Dendritic cell treated with granulocyte-macrophage colony-stimulating factor and Interleukin-4, amounts not matched to agents 40 ng/mL and 50 ng/mL, for 4 days (primary cell): ENCODE measurements at regions not wholly inside any gene's neighbourhood (a gene's known extent, or its start where the extent isn't known, plus 50 kb on each side); places are given as distances from the start of the nearest gene placed in this dataset.
"Not testable (repeated sequence)": the region's sequence is repeated elsewhere in the genome, so short reads cannot be mapped to it uniquely, and the experiment has no call there.

Experiments
- H3K27ac Mint-ChIP-seq: one replicate; pipeline ENCODE4 v1.8.0; 2022; ENCODE audit warnings: mild to moderate bottlenecking, mixed read lengths
- H3K27me3 Mint-ChIP-seq: one replicate; pipeline ENCODE4 v1.8.0; 2022; ENCODE audit warnings: mild to moderate bottlenecking, mixed read lengths
- H3K36me3 Mint-ChIP-seq: one replicate; pipeline ENCODE4 v1.8.0; 2022; ENCODE audit warnings: low read depth, mixed read lengths
- H3K4me1 Mint-ChIP-seq: one replicate; pipeline ENCODE4 v1.8.0; 2022; ENCODE audit warnings: low read depth, mixed read lengths
- H3K4me3 Mint-ChIP-seq: one replicate; pipeline ENCODE4 v1.8.0; 2022; ENCODE audit warnings: mild to moderate bottlenecking, moderate library complexity, mixed read lengths
- H3K9me3 Mint-ChIP-seq: one replicate; pipeline ENCODE4 v1.8.0; 2022; ENCODE audit warnings: mixed read lengths
- intact Hi-C: fragments of 100-400 bp; cut with micrococcal nuclease; formaldehyde crosslinking; loops from one replicate; pipeline ENCODE4 v1.15.0; 2022

GRCh38 chr1:55309053-55309452, 93.9 kb upstream of the USP24 start:
- Mint-ChIP-seq H3K27me3 (peaks cover 87% of the 10 kb centered on the region), H3K4me3 (no peak overlapping the region), H3K4me1 (peaks cover 20% of the 10 kb centered on the region), H3K9me3 (no peaks in the 10 kb centered on the region), H3K27ac (no peak overlapping the region), H3K36me3 (no peaks in the 10 kb centered on the region)
- intact Hi-C loops, result no loop called here

GRCh38 chr1:55305735-55306134, 90.6 kb upstream of the USP24 start:
- Mint-ChIP-seq H3K27me3 (peaks cover 82% of the 10 kb centered on the region), H3K9me3 (no peaks in the 10 kb centered on the region), H3K36me3 (no peaks in the 10 kb centered on the region), H3K27ac (no peak overlapping the region), H3K4me3 (no peak overlapping the region), H3K4me1 (peaks cover 12% of the 10 kb centered on the region)
- intact Hi-C loops, result no loop called here

- no peak overlapping the region for H3K27ac Mint-ChIP-seq
- H3K27me3 Mint-ChIP-seq, result peaks cover 84% of the 10 kb centered on the region
- intact Hi-C loops, result no loop called here
- H3K9me3 Mint-ChIP-seq, result no peaks in the 10 kb centered on the region
- H3K4me3 Mint-ChIP-seq, result no peak overlapping the region
- H3K4me1 Mint-ChIP-seq, result peaks cover 8% of the 10 kb centered on the region
- H3K36me3 Mint-ChIP-seq, result no peaks in the 10 kb centered on the region
Observed at GRCh38 chr1:55304229-55304740, 89.1 kb upstream of the USP24 start.

GRCh38 chr1:55302972-55303371, 87.8 kb upstream of the USP24 start:
- Mint-ChIP-seq H3K4me1 (no peaks in the 10 kb centered on the region), H3K4me3 (no peak overlapping the region), H3K9me3 (no peaks in the 10 kb centered on the region), H3K27me3 (peaks cover 84% of the 10 kb centered on the region), H3K27ac (no peak overlapping the region), H3K36me3 (no peaks in the 10 kb centered on the region)
- intact Hi-C loops, result no loop called here

GRCh38 chr1:55301912-55302311, 86.7 kb upstream of the USP24 start:
- Mint-ChIP-seq H3K27me3 (peaks cover 86% of the 10 kb centered on the region), H3K36me3 (no peaks in the 10 kb centered on the region), H3K9me3 (no peaks in the 10 kb centered on the region), H3K4me1 (no peaks in the 10 kb centered on the region), H3K4me3 (no peak overlapping the region), H3K27ac (no peak overlapping the region)
- intact Hi-C loops, result no loop called here

- H3K4me3 Mint-ChIP-seq, result no peak overlapping the region
- H3K36me3 Mint-ChIP-seq, result no peaks in the 10 kb centered on the region
- intact Hi-C loops, result no loop called here
- H3K27ac Mint-ChIP-seq, result no peak overlapping the region
- no peaks in the 10 kb centered on the region for H3K4me1 Mint-ChIP-seq
- H3K9me3 Mint-ChIP-seq, result no peaks in the 10 kb centered on the region
- H3K27me3 Mint-ChIP-seq, result peaks cover 81% of the 10 kb centered on the region
Observed at GRCh38 chr1:55300975-55301374, 85.8 kb upstream of the USP24 start.

GRCh38 chr1:55298167-55298894, 83.2 kb upstream of the USP24 start:
- intact Hi-C loops, result no loop called here
- Mint-ChIP-seq H3K4me3 (no peak overlapping the region), H3K27ac (no peak overlapping the region), H3K9me3 (no peaks in the 10 kb centered on the region), H3K4me1 (no peaks in the 10 kb centered on the region), H3K36me3 (no peaks in the 10 kb centered on the region), H3K27me3 (peaks cover 85% of the 10 kb centered on the region)

GRCh38 chr1:55296247-55296646, 81.1 kb upstream of the USP24 start:
- intact Hi-C loops, H3K27ac Mint-ChIP-seq, H3K4me1 Mint-ChIP-seq, H3K4me3 Mint-ChIP-seq, H3K36me3 Mint-ChIP-seq, H3K9me3 Mint-ChIP-seq: not testable (repeated sequence)
- H3K27me3 Mint-ChIP-seq, result peaks cover 83% of the 10 kb centered on the region

- no peaks in the 10 kb centered on the region for H3K9me3 Mint-ChIP-seq
- no peaks in the 10 kb centered on the region for H3K36me3 Mint-ChIP-seq
- H3K4me1 Mint-ChIP-seq, result peaks cover 6% of the 10 kb centered on the region
- no peak overlapping the region for H3K4me3 Mint-ChIP-seq
- intact Hi-C loops, result loop anchor here (5.0 kb wide), 1 partner anchor 1298 kb away; no protein-coding TSS in a partner anchor
- peaks cover 60% of the 10 kb centered on the region for H3K27me3 Mint-ChIP-seq
- no peak overlapping the region for H3K27ac Mint-ChIP-seq
Observed at GRCh38 chr1:55289614-55290013, 74.5 kb upstream of the USP24 start.

GRCh38 chr1:55289042-55289441, 73.9 kb upstream of the USP24 start:
- intact Hi-C loops, result loop anchor here (5.0 kb wide), 1 partner anchor 1298 kb away; no protein-coding TSS in a partner anchor
- Mint-ChIP-seq H3K27ac (no peak overlapping the region), H3K27me3 (peaks cover 55% of the 10 kb centered on the region), H3K4me3 (no peak overlapping the region), H3K9me3 (no peaks in the 10 kb centered on the region), H3K36me3 (no peaks in the 10 kb centered on the region), H3K4me1 (peaks cover 6% of the 10 kb centered on the region)

GRCh38 chr1:55288245-55288644, 73.1 kb upstream of the USP24 start:
- peaks cover 47% of the 10 kb centered on the region for H3K27me3 Mint-ChIP-seq
- no peak overlapping the region for H3K4me3 Mint-ChIP-seq
- H3K27ac Mint-ChIP-seq, result no peak overlapping the region
- no peaks in the 10 kb centered on the region for H3K36me3 Mint-ChIP-seq
- H3K4me1 Mint-ChIP-seq, result peaks cover 6% of the 10 kb centered on the region
- H3K9me3 Mint-ChIP-seq, result no peaks in the 10 kb centered on the region
- intact Hi-C loops, result loop anchor here (5.0 kb wide), 1 partner anchor 1299 kb away; no protein-coding TSS in a partner anchor

- H3K4me3 Mint-ChIP-seq, result no peak overlapping the region
- no peaks in the 10 kb centered on the region for H3K9me3 Mint-ChIP-seq
- intact Hi-C loops, result loop anchor here (5.0 kb wide), 1 partner anchor 1300 kb away; no protein-coding TSS in a partner anchor
- peaks cover 6% of the 10 kb centered on the region for H3K4me1 Mint-ChIP-seq
- no peaks in the 10 kb centered on the region for H3K36me3 Mint-ChIP-seq
- no peak overlapping the region for H3K27ac Mint-ChIP-seq
- peaks cover 46% of the 10 kb centered on the region for H3K27me3 Mint-ChIP-seq
Observed at GRCh38 chr1:55287723-55288122, 72.6 kb upstream of the USP24 start.

- Mint-ChIP-seq H3K4me1 (peaks cover 6% of the 10 kb centered on the region), H3K36me3 (no peaks in the 10 kb centered on the region), H3K4me3 (no peak overlapping the region), H3K27ac (no peak overlapping the region), H3K27me3 (peaks cover 42% of the 10 kb centered on the region), H3K9me3 (no peaks in the 10 kb centered on the region)
- intact Hi-C loops, result loop anchor here (5.0 kb wide), 1 partner anchor 1300 kb away; no protein-coding TSS in a partner anchor
Observed at GRCh38 chr1:55286856-55287602, 71.9 kb upstream of the USP24 start.

- Mint-ChIP-seq H3K4me3 (no peak overlapping the region), H3K4me1 (peaks cover 6% of the 10 kb centered on the region), H3K27me3 (peaks cover 40% of the 10 kb centered on the region), H3K9me3 (no peaks in the 10 kb centered on the region), H3K36me3 (no peaks in the 10 kb centered on the region), H3K27ac (no peak overlapping the region)
- intact Hi-C loops, result loop anchor here (2.0 to 5.0 kb wide), 3 partner anchors 53 to 1535 kb away; no protein-coding TSS in a partner anchor
Observed at GRCh38 chr1:55285834-55286233, 70.7 kb upstream of the USP24 start.
